ENCODE measurements at regions not wholly inside any gene's neighbourhood (a gene's known extent, or its start where the extent isn't known, plus 50 kb on each side); places are given as distances from the start of the nearest gene placed in this dataset.
A peak's percentile ranks its signal among the peaks of the same experiment; 100 is the strongest.

- DNase-seq (ENCODE audit: low read depth) = peak; percentile 69
- TF ChIP-seq CTCF (conservative IDR thresholded peaks at IDR 0.05; ENCODE audit: low read length) = no peak
- no peak overlapping the region for H3K4me3 ChIP-seq (ENCODE audit: low read length)
Observed at GRCh38 chr18:56127322-56128099, 510.9 kb downstream of the TXNL1 start.

GRCh38 chr18:56124186-56124585 is 514.2 kb downstream of the TXNL1 start:
- DNase-seq (ENCODE audit: low read depth) = peak; percentile 92
- no peak for TF ChIP-seq CTCF (conservative IDR thresholded peaks at IDR 0.05; ENCODE audit: low read length)

GRCh38 chr18:56121669-56122068 is 516.7 kb downstream of the TXNL1 start:
- DNase-seq (ENCODE audit: low read depth) = no peak
- no peak for TF ChIP-seq CTCF (conservative IDR thresholded peaks at IDR 0.05; ENCODE audit: low read length)
- H3K4me3 ChIP-seq (ENCODE audit: low read length) = no peak overlapping the region

More at GRCh38 chr18:56124186-56124585, 514.2 kb downstream of the TXNL1 start:
- H3K4me3 ChIP-seq (ENCODE audit: low read length) = no peak overlapping the region

- H3K4me3 ChIP-seq (ENCODE audit: low read length) = no peak overlapping the region
- TF ChIP-seq CTCF (conservative IDR thresholded peaks at IDR 0.05; ENCODE audit: low read length) = no peak
Observed at GRCh38 chr18:56120782-56121181, 517.6 kb downstream of the TXNL1 start.

GRCh38 chr18:56119681-56120080 is 518.7 kb downstream of the TXNL1 start:
- DNase-seq (ENCODE audit: low read depth) = no peak
- no peak overlapping the region for H3K4me3 ChIP-seq (ENCODE audit: low read length)
- TF ChIP-seq CTCF (conservative IDR thresholded peaks at IDR 0.05; ENCODE audit: low read length) = no peak

More at GRCh38 chr18:56120782-56121181, 517.6 kb downstream of the TXNL1 start:
- DNase-seq (ENCODE audit: low read depth) = no peak

GRCh38 chr18:56118422-56118821 is 520.0 kb downstream of the TXNL1 start:
- TF ChIP-seq CTCF (conservative IDR thresholded peaks at IDR 0.05; ENCODE audit: low read length) = no peak
- no peak overlapping the region for H3K4me3 ChIP-seq (ENCODE audit: low read length)
- DNase-seq (ENCODE audit: low read depth) = no peak
